ENCODE measurements at regions not wholly inside any gene's neighbourhood (a gene's known extent, or its start where the extent isn't known, plus 50 kb on each side); places are given as distances from the start of the nearest gene placed in this dataset.

DNA sequence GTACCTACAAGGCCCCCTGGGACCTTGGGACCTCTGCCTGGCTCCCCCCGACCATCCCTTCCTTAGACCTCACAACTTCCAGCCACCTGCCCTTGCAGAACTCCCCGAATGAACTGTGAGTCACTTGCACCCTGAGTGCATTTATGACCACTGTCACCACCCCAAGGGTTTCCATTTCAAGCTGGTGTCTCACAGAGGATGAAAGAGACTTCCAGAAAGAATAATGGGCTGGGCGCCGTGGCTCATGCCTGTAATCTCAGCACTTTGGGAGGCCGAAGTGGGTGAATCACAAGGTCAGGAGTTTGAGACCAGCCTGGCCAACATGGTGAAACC is 124.5 kb upstream of the CIBAR2 start:
- Mint-ChIP-seq H3K4me3 (peak overlapping the region; percentile 61 to 74 (median 73)), H3K27me3 (ENCODE audit: low read depth) (peaks cover 3% of the 10 kb centered on the region), H3K27ac (peak overlapping the region; percentile 82 to 87 (median 84)), H3K36me3 (ENCODE audit: low read depth) (no peaks in the 10 kb centered on the region), H3K9me3 (no peaks in the 10 kb centered on the region), H3K4me1 (peaks cover 53% of the 10 kb centered on the region)
- TF ChIP-seq, protein P1, sequence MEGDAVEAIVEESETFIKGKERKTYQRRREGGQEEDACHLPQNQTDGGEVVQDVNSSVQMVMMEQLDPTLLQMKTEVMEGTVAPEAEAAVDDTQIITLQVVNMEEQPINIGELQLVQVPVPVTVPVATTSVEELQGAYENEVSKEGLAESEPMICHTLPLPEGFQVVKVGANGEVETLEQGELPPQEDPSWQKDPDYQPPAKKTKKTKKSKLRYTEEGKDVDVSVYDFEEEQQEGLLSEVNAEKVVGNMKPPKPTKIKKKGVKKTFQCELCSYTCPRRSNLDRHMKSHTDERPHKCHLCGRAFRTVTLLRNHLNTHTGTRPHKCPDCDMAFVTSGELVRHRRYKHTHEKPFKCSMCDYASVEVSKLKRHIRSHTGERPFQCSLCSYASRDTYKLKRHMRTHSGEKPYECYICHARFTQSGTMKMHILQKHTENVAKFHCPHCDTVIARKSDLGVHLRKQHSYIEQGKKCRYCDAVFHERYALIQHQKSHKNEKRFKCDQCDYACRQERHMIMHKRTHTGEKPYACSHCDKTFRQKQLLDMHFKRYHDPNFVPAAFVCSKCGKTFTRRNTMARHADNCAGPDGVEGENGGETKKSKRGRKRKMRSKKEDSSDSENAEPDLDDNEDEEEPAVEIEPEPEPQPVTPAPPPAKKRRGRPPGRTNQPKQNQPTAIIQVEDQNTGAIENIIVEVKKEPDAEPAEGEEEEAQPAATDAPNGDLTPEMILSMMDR (IDR thresholded peaks at IDR 0.05; ENCODE audit: unreplicated experiment in 3 of 3), result no peak

DNA sequence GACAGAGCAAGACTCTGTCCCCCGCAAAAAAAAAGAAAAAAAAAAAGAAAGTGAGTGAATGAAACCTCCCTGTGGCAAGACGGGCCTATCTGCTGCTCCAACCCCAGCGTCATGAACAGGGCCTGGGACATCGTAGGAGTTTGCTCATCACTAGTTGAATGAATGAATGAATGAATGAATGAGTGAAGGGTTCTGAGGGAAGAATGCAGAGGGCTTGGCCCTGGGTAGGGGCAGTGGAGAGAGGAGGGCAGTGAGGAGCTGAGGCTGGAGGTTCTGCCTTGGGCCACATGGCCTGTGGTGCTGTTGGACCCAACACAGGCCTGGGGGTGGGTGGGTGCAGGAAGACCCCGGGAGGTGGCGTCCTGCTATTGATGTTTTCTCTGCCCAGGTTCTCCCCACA is 125.5 kb upstream of the CIBAR2 start:
- H3K27ac Mint-ChIP-seq, result peak overlapping the region; percentile 78 to 84 (median 79)
- no peaks in the 10 kb centered on the region for H3K9me3 Mint-ChIP-seq
- TF ChIP-seq, protein P1 (IDR thresholded peaks at IDR 0.05; ENCODE audit: unreplicated experiment in 3 of 3), result no peak
- peaks cover 42% of the 10 kb centered on the region for H3K4me1 Mint-ChIP-seq
- H3K27me3 Mint-ChIP-seq (ENCODE audit: low read depth), result peaks cover 3% of the 10 kb centered on the region
- no peaks in the 10 kb centered on the region for H3K36me3 Mint-ChIP-seq (ENCODE audit: low read depth)
- peak overlapping the region in 2 of 3 experiments; percentile 37 to 50 for H3K4me3 Mint-ChIP-seq

DNA sequence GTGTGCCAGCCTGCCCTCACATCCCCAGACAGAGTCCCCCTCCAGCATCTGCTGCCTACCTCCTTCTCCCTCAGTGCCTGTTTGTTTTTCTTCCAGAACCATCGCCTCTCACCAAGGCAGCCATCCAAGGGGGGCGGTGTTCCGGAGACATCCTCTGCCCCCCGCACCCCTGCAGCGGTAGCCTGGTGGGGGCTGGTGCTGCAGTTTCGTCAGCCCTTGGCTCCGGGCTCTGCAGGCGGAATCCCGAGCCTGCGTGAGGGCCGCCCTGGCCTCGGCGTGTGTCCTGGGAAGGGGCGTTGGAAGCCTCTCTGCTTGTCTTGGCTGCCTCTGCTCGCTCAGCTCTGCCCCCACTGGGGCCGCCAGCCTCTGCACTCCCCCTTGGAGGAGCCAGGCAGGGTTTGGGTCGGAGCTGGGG is 126.0 kb upstream of the CIBAR2 start:
- TF ChIP-seq, protein P1 (IDR thresholded peaks at IDR 0.05; ENCODE audit: unreplicated experiment in 3 of 3), result peak in 2 of 3 experiments; percentile 25 to 26
- Mint-ChIP-seq H3K27ac (peak overlapping the region; percentile 78 to 84 (median 79)), H3K27me3 (ENCODE audit: low read depth) (peaks cover 3% of the 10 kb centered on the region), H3K9me3 (no peaks in the 10 kb centered on the region), H3K4me1 (peaks cover 38% of the 10 kb centered on the region), H3K4me3 (peak overlapping the region in 1 of 3 experiments; percentile 19), H3K36me3 (ENCODE audit: low read depth) (no peaks in the 10 kb centered on the region)

DNA sequence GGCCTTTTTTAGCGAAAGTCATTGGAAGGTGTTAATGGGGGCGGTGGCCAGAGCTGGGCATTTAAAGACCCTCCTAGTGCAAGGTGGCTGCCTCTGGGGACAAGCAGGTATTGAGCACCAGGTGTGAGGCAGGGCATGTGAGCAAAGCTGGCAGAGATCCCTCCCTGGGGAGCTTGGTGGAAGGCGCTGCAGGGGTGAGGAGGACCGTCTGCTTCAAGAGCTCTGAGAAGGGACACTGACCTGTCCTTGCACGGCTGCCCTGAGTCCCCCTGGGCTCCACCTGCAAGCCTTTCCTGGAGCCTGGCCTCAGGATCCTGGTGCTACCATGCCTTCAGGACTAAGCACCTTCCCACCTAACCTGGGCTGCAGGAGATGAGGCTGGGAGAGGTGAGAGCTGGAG is 127.0 kb upstream of the CIBAR2 start:
- Mint-ChIP-seq H3K36me3 (ENCODE audit: low read depth) (no peaks in the 10 kb centered on the region), H3K4me1 (peaks cover 30% of the 10 kb centered on the region), H3K27me3 (ENCODE audit: low read depth) (peaks cover 3% of the 10 kb centered on the region), H3K27ac (peak overlapping the region in 1 of 3 experiments; percentile 75), H3K9me3 (no peaks in the 10 kb centered on the region), H3K4me3 (no peak overlapping the region)
- TF ChIP-seq, protein P1 (IDR thresholded peaks at IDR 0.05; ENCODE audit: unreplicated experiment in 3 of 3), result no peak

DNA sequence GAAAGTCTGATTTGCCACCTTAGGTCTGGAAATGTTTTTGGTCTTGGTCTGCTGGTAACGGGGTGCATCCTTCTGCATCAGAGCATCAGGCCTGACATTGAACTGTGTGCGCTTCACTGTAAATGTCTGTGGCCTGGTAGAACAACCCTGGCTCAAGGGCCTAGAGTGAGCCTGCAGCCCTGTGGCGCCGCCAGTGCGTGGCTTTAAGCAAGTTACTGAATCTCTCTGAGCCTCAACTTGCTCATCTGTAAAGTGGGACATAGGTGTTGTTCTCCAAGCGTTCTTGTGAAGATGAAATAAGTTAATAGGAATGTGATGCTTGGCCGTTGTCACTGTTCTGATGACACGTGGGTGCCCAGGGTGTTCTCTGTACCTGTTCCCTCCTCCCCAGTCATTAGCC is 127.6 kb upstream of the CIBAR2 start:
- Mint-ChIP-seq H3K9me3 (no peaks in the 10 kb centered on the region), H3K36me3 (ENCODE audit: low read depth) (no peaks in the 10 kb centered on the region), H3K4me1 (peaks cover 24% of the 10 kb centered on the region), H3K27ac (peak overlapping the region in 2 of 3 experiments; percentile 72 to 75), H3K27me3 (ENCODE audit: low read depth) (peaks cover 3% of the 10 kb centered on the region), H3K4me3 (peak overlapping the region in 1 of 3 experiments; percentile 24)
- TF ChIP-seq, protein P1 (IDR thresholded peaks at IDR 0.05; ENCODE audit: unreplicated experiment in 3 of 3), result no peak

All from nephron (organoid).